ENCODE measurements at regions not wholly inside any gene's neighbourhood (a gene's known extent, or its start where the extent isn't known, plus 50 kb on each side); places are given as distances from the start of the nearest gene placed in this dataset.

- TF ChIP-seq CTCF (IDR thresholded peaks at IDR 0.05 in 8 of 11, conservative IDR thresholded peaks at IDR 0.05 in 3 of 11) = no peak
- no peak for TF ChIP-seq POLR2A (IDR thresholded peaks at IDR 0.05)
These were observed 357.4 kb upstream of the ADGRL2 start for GRCh38 chr1:81443288-81443687.
